WTC11 (cell line): ENCODE measurements at regions not wholly inside any gene's neighbourhood (a gene's known extent, or its start where the extent isn't known, plus 50 kb on each side); places are given as distances from the start of the nearest gene placed in this dataset.

Experiments used
- ATAC-seq: fragments of 200-7000 bp; cut with Tn5 transposase; 2 replicates; pipeline ENCODE4 v1.10.0; 2021; ENCODE audit warnings: mild to moderate bottlenecking, moderate library complexity
- CTCF ChIA-PET: fragments of 300-600 bp; sonication (Branson Sonifier 250); formaldehyde crosslinking; loops from one replicate; lab custom pipeline; 2021; ENCODE audit warnings: antibody characterized with exemption; lab: Charles Lee
- POLR2A ChIA-PET: fragments of 350-600 bp; sonication (Branson Sonifier 250); formaldehyde crosslinking; loops from one replicate; lab custom pipeline; 2021; ENCODE audit warnings: antibody characterized with exemption; lab: Charles Lee
- DNase-seq: peaks from one replicate; pipeline ENCODE4 v3.0.0; 2021; ENCODE audit warnings: low spot score
- H3K27ac Mint-ChIP-seq: 2 replicates; pipeline ENCODE4 v1.8.0; 2021; ENCODE audit warnings: mixed read lengths
- H3K27me3 Mint-ChIP-seq: 2 replicates; pipeline ENCODE4 v1.8.0; 2021; ENCODE audit warnings: low read depth, mild to moderate bottlenecking, moderate library complexity, mixed read lengths
- H3K36me3 Mint-ChIP-seq: 2 replicates; pipeline ENCODE4 v1.8.0; 2021; ENCODE audit warnings: mixed read lengths
- H3K4me1 Mint-ChIP-seq: 2 replicates; pipeline ENCODE4 v1.8.0; 2022; ENCODE audit warnings: mixed read lengths
- H3K4me3 Mint-ChIP-seq: 2 replicates; pipeline ENCODE4 v1.8.0; 2021; ENCODE audit warnings: mild to moderate bottlenecking, moderate library complexity, mixed read lengths
- H3K9me3 Mint-ChIP-seq: 2 replicates; pipeline ENCODE4 v1.8.0; 2021; ENCODE audit warnings: mixed read lengths
- CTCF ChIP-seq: fragments of 200-600 bp; IDR thresholded peaks from 2 replicates; pipeline ENCODE4 v1.8.0; 2022; ENCODE audit warnings: antibody characterized with exemption
- EMX1 ChIP-seq: fragments of 250-450 bp; sonication (Bioruptor Pico); IDR thresholded peaks from 2 replicates; pipeline ENCODE4 v1.8.0; 2021; ENCODE audit warnings: mild to moderate bottlenecking
- GABPB1 ChIP-seq: sonication (generic); formaldehyde crosslinking; IDR thresholded peaks from 2 replicates; pipeline ENCODE4 v1.8.1; 2023; ENCODE audit warnings: mild to moderate bottlenecking, missing genetic modification reagents
- GRHL2 ChIP-seq: fragments of 250-450 bp; sonication (Bioruptor Pico); IDR thresholded peaks from 2 replicates; pipeline ENCODE4 v1.8.0; 2022; ENCODE audit warnings: mild to moderate bottlenecking, moderate library complexity; ENCODE audit not compliant: insufficient replicate concordance, severe bottlenecking
- GTF2I ChIP-seq: fragments of 250-450 bp; sonication (Bioruptor Pico); conservative IDR thresholded peaks from 2 replicates; pipeline ENCODE4 v1.4.0; 2021; ENCODE audit warnings: mild to moderate bottlenecking
- HMGA2 ChIP-seq: fragments of 250-450 bp; sonication (Bioruptor Pico); IDR thresholded peaks from 2 replicates; pipeline ENCODE4 v1.4.0; 2021; ENCODE audit warnings: mild to moderate bottlenecking, moderate library complexity
- JUN ChIP-seq: sonication (generic); formaldehyde crosslinking; IDR thresholded peaks from 2 replicates; pipeline ENCODE4 v1.8.0; 2023; ENCODE audit warnings: mild to moderate bottlenecking, missing genetic modification reagents
- NFE2L1 ChIP-seq: sonication (generic); formaldehyde crosslinking; IDR thresholded peaks from 2 replicates; pipeline ENCODE4 v1.8.1; 2023; ENCODE audit warnings: missing genetic modification reagents
- STAT6 ChIP-seq: sonication (generic); formaldehyde crosslinking; conservative IDR thresholded peaks from 2 replicates; pipeline ENCODE4 v1.8.1; 2023; ENCODE audit warnings: mild to moderate bottlenecking, low read depth, missing genetic modification reagents, moderate library complexity
- TCF7 ChIP-seq: sonication (generic); formaldehyde crosslinking; IDR thresholded peaks from 2 replicates; pipeline ENCODE4 v1.8.0; 2022; ENCODE audit warnings: mild to moderate bottlenecking, low read depth, missing genetic modification reagents, moderate library complexity
- ZNF121 ChIP-seq: sonication (generic); formaldehyde crosslinking; IDR thresholded peaks from 2 replicates; pipeline ENCODE4 v1.8.0; 2023; ENCODE audit warnings: missing genetic modification reagents
- ZNF232 ChIP-seq: sonication (generic); formaldehyde crosslinking; IDR thresholded peaks from 2 replicates; pipeline ENCODE4 v1.8.0; 2022; ENCODE audit warnings: mild to moderate bottlenecking, missing genetic modification reagents
- ZNF671 ChIP-seq: fragments of 250-450 bp; sonication (Bioruptor Pico); IDR thresholded peaks from 2 replicates; pipeline ENCODE4 v1.8.0; 2021; ENCODE audit warnings: mild to moderate bottlenecking
- TF ChIP-seq, protein P1 (sequence below): fragments of 250-450 bp; sonication (Bioruptor Pico); IDR thresholded peaks from 2 replicates; pipeline ENCODE4 v1.9.0; 2021; ENCODE audit warnings: moderate library complexity, mild to moderate bottlenecking, inconsistent platforms, borderline replicate concordance
- TF ChIP-seq, protein P2 (sequence below): sonication (generic); formaldehyde crosslinking; IDR thresholded peaks from 2 replicates; pipeline ENCODE4 v1.8.0; 2022; ENCODE audit warnings: mild to moderate bottlenecking, missing genetic modification reagents
- TF ChIP-seq, protein P3 (sequence below): sonication (generic); formaldehyde crosslinking; IDR thresholded peaks from 2 replicates; pipeline ENCODE4 v1.8.1; 2023; ENCODE audit warnings: mild to moderate bottlenecking, missing genetic modification reagents
- TF ChIP-seq, protein P4 (sequence below): sonication (generic); formaldehyde crosslinking; conservative IDR thresholded peaks from 2 replicates; pipeline ENCODE4 v1.8.1; 2022; ENCODE audit warnings: mild to moderate bottlenecking, missing genetic modification reagents
- TF ChIP-seq, protein P5 (sequence below): sonication (generic); formaldehyde crosslinking; IDR thresholded peaks from 2 replicates; pipeline ENCODE4 v1.8.1; 2022; ENCODE audit warnings: mild to moderate bottlenecking, missing genetic modification reagents, moderate library complexity, borderline replicate concordance
- TF ChIP-seq, protein P6 (sequence below): fragments of 250-450 bp; sonication (Bioruptor Pico); IDR thresholded peaks from 2 replicates; pipeline ENCODE4 v1.9.0; 2021; ENCODE audit warnings: mild to moderate bottlenecking

DNA sequence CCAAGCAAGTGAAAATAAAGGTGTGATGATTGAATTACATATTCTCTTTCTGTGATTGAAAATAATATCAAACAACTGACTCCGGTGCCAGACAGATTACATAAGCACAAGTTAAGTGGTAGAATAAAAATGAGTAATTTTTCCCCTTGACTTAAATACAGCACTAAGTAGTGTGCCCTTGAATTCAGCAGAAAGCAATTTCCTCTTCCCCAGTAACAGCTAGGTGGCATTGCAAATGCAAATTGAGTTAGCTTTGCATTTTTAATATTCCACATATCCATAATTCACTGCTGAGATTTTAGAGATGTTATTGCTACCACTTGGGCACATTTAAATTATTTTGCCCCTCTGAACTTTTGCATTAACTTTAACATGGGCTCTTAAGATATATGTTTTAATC is 89.8 kb upstream of the NPVF start (continued):
- TF ChIP-seq CTCF (no peak), TCF7 (CRISPR knock-in tag) (no peak), JUN (CRISPR knock-in tag) (no peak), STAT6 (CRISPR knock-in tag) (no peak), GTF2I (no peak), GABPB1 (CRISPR knock-in tag) (no peak)
- TF ChIP-seq, protein P1, sequence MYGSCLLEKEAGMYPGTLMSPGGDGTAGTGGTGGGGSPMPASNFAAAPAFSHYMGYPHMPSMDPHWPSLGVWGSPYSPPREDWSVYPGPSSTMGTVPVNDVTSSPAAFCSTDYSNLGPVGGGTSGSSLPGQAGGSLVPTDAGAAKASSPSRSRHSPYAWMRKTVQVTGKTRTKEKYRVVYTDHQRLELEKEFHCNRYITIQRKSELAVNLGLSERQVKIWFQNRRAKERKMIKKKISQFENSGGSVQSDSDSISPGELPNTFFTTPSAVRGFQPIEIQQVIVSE (CRISPR knock-in tag) = no peak
- TF ChIP-seq, protein P2, sequence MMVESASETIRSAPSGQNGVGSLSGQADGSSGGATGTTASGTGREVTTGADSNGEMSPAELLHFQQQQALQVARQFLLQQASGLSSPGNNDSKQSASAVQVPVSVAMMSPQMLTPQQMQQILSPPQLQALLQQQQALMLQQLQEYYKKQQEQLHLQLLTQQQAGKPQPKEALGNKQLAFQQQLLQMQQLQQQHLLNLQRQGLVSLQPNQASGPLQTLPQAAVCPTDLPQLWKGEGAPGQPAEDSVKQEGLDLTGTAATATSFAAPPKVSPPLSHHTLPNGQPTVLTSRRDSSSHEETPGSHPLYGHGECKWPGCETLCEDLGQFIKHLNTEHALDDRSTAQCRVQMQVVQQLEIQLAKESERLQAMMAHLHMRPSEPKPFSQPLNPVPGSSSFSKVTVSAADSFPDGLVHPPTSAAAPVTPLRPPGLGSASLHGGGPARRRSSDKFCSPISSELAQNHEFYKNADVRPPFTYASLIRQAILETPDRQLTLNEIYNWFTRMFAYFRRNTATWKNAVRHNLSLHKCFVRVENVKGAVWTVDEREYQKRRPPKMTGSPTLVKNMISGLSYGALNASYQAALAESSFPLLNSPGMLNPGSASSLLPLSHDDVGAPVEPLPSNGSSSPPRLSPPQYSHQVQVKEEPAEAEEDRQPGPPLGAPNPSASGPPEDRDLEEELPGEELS (CRISPR knock-in tag) = no peak
- TF ChIP-seq, protein P3, sequence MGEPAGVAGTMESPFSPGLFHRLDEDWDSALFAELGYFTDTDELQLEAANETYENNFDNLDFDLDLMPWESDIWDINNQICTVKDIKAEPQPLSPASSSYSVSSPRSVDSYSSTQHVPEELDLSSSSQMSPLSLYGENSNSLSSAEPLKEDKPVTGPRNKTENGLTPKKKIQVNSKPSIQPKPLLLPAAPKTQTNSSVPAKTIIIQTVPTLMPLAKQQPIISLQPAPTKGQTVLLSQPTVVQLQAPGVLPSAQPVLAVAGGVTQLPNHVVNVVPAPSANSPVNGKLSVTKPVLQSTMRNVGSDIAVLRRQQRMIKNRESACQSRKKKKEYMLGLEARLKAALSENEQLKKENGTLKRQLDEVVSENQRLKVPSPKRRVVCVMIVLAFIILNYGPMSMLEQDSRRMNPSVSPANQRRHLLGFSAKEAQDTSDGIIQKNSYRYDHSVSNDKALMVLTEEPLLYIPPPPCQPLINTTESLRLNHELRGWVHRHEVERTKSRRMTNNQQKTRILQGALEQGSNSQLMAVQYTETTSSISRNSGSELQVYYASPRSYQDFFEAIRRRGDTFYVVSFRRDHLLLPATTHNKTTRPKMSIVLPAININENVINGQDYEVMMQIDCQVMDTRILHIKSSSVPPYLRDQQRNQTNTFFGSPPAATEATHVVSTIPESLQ (CRISPR knock-in tag) = no peak
- TF ChIP-seq, protein P4, sequence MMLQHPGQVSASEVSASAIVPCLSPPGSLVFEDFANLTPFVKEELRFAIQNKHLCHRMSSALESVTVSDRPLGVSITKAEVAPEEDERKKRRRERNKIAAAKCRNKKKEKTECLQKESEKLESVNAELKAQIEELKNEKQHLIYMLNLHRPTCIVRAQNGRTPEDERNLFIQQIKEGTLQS (CRISPR knock-in tag) = no peak

- Mint-ChIP-seq H3K27me3 (no peaks in the 10 kb centered on the region), H3K27ac (no peak overlapping the region), H3K9me3 (no peaks in the 10 kb centered on the region), H3K4me1 (peaks cover 58% of the 10 kb centered on the region), H3K4me3 (no peak overlapping the region), H3K36me3 (no peaks in the 10 kb centered on the region)
- DNase-seq (no peak), ATAC-seq (no peak)
- POLR2A ChIA-PET = no interaction called here
- CTCF ChIA-PET = no interaction called here
- TF ChIP-seq NFE2L1 (CRISPR knock-in tag) (no peak), HMGA2 (no peak), ZNF671 (no peak), GRHL2 (CRISPR knock-in tag) (no peak), EMX1 (CRISPR knock-in tag) (no peak), ZNF232 (CRISPR knock-in tag) (no peak), ZNF121 (CRISPR knock-in tag) (no peak)
- TF ChIP-seq, protein P5, sequence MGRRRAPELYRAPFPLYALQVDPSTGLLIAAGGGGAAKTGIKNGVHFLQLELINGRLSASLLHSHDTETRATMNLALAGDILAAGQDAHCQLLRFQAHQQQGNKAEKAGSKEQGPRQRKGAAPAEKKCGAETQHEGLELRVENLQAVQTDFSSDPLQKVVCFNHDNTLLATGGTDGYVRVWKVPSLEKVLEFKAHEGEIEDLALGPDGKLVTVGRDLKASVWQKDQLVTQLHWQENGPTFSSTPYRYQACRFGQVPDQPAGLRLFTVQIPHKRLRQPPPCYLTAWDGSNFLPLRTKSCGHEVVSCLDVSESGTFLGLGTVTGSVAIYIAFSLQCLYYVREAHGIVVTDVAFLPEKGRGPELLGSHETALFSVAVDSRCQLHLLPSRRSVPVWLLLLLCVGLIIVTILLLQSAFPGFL = no peak
- TF ChIP-seq, protein P6, sequence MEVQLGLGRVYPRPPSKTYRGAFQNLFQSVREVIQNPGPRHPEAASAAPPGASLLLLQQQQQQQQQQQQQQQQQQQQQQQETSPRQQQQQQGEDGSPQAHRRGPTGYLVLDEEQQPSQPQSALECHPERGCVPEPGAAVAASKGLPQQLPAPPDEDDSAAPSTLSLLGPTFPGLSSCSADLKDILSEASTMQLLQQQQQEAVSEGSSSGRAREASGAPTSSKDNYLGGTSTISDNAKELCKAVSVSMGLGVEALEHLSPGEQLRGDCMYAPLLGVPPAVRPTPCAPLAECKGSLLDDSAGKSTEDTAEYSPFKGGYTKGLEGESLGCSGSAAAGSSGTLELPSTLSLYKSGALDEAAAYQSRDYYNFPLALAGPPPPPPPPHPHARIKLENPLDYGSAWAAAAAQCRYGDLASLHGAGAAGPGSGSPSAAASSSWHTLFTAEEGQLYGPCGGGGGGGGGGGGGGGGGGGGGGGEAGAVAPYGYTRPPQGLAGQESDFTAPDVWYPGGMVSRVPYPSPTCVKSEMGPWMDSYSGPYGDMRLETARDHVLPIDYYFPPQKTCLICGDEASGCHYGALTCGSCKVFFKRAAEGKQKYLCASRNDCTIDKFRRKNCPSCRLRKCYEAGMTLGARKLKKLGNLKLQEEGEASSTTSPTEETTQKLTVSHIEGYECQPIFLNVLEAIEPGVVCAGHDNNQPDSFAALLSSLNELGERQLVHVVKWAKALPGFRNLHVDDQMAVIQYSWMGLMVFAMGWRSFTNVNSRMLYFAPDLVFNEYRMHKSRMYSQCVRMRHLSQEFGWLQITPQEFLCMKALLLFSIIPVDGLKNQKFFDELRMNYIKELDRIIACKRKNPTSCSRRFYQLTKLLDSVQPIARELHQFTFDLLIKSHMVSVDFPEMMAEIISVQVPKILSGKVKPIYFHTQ (CRISPR knock-in tag) = no peak
These were observed 91.4 kb upstream of the NPVF start for GRCh38 chr7:25319707-25320106.
